ENCODE measurements at regions not wholly inside any gene's neighbourhood (a gene's known extent, or its start where the extent isn't known, plus 50 kb on each side); places are given as distances from the start of the nearest gene placed in this dataset.

DNA sequence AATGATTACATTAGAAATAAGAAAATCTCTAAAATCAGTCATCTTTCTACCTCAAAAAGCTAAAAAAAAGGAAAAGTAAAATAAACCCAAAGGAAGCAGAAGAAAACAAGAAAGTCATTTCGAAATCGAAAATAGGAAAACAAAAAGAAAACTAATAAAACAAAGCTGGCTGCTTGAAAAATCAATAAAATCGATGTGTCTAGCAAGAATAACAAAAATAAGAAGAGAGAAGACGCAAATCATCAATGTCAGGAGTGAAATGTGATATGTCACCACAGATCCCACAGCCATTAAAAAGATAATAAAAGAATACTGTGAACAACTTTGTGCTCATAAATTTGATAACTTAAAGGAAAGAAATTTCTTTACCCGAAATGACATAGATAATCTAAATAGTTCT, 218.1 kb upstream of the S1PR3 start:
- TF ChIP-seq, protein P1, sequence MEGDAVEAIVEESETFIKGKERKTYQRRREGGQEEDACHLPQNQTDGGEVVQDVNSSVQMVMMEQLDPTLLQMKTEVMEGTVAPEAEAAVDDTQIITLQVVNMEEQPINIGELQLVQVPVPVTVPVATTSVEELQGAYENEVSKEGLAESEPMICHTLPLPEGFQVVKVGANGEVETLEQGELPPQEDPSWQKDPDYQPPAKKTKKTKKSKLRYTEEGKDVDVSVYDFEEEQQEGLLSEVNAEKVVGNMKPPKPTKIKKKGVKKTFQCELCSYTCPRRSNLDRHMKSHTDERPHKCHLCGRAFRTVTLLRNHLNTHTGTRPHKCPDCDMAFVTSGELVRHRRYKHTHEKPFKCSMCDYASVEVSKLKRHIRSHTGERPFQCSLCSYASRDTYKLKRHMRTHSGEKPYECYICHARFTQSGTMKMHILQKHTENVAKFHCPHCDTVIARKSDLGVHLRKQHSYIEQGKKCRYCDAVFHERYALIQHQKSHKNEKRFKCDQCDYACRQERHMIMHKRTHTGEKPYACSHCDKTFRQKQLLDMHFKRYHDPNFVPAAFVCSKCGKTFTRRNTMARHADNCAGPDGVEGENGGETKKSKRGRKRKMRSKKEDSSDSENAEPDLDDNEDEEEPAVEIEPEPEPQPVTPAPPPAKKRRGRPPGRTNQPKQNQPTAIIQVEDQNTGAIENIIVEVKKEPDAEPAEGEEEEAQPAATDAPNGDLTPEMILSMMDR (IDR thresholded peaks at IDR 0.05) = no peak
- TF ChIP-seq POLR2A (IDR thresholded peaks at IDR 0.05; ENCODE audit: low read depth) = no peak
- no peak for TF ChIP-seq EP300 (IDR thresholded peaks at IDR 0.05)
- TF ChIP-seq POLR2AphosphoS5 (IDR thresholded peaks at IDR 0.05) = no peak
